PC-9 (cell line): ENCODE measurements at regions not wholly inside any gene's neighbourhood (a gene's known extent, or its start where the extent isn't known, plus 50 kb on each side); places are given as distances from the start of the nearest gene placed in this dataset.
"Not testable (repeated sequence)": the region's sequence is repeated elsewhere in the genome, so short reads cannot be mapped to it uniquely, and the experiment has no call there.

Experiments
- BruUV-seq: library from RNA; stranded (reverse); fragments of 400-500 nt; replicated peaks from 2 replicates; lab custom pipeline; 2021; lab: Mats Ljungman, UMichigan
- CTCF ChIA-PET: fragments of 300-600 bp; sonication (Branson Sonifier 250); formaldehyde crosslinking; loops from one replicate; lab custom pipeline; 2022; ENCODE audit warnings: antibody characterized with exemption; lab: Charles Lee
- POLR2A ChIA-PET: fragments of 300-600 bp; sonication (Branson Sonifier 250); formaldehyde crosslinking; loops from one replicate; lab custom pipeline; 2022; ENCODE audit warnings: antibody characterized with exemption; ENCODE audit not compliant: unreplicated experiment; lab: Charles Lee
- DNase-seq, 2 experiments: peaks; one replicate each; pipeline versions ENCODE4 v3.0.0 to v3.0.0-alpha.2; 2015 to 2022; ENCODE audit warnings: mixed read lengths in 1 of 2
- H2AFZ ChIP-seq: fragments of 200-600 bp; sonication (generic); 2 replicates; pipeline ENCODE4 v1.8.1; 2017; ENCODE audit warnings: antibody characterized with exemption
- H3F3A ChIP-seq: fragments of 200-600 bp; sonication (generic); 2 replicates; pipeline ENCODE4 v1.8.1; 2017; ENCODE audit warnings: antibody characterized with exemption, mild to moderate bottlenecking, low read depth; ENCODE audit not compliant: insufficient read depth
- H3K27ac ChIP-seq: fragments of 200-600 bp; sonication (generic); 2 replicates; pipeline ENCODE4 v1.6.1; 2016; ENCODE audit warnings: mixed run types
- H3K27me3 ChIP-seq: fragments of 200-600 bp; sonication (generic); 2 replicates; pipeline ENCODE4 v1.6.1; 2016; ENCODE audit warnings: low read depth, mixed run types; ENCODE audit not compliant: insufficient read depth
- H3K36me3 ChIP-seq: fragments of 200-600 bp; sonication (generic); 2 replicates; pipeline ENCODE4 v1.6.1; 2016; ENCODE audit warnings: low read depth, mixed run types
- H3K4me1 ChIP-seq: fragments of 200-600 bp; sonication (generic); replicated peaks from 2 replicates; pipeline ENCODE4 v1.6.1; 2016; ENCODE audit warnings: mixed run types; ENCODE audit not compliant: insufficient read depth
- H3K4me2 ChIP-seq: fragments of 200-600 bp; sonication (generic); 2 replicates; pipeline ENCODE4 v1.6.1; 2017; ENCODE audit warnings: mixed run types
- H3K4me3 ChIP-seq: fragments of 200-600 bp; sonication (generic); 2 replicates; pipeline ENCODE4 v1.6.1; 2016; ENCODE audit warnings: mixed run types
- H3K79me2 ChIP-seq: fragments of 200-600 bp; sonication (generic); 2 replicates; pipeline ENCODE4 v1.6.1; 2017; ENCODE audit warnings: low read depth, mixed run types
- H3K9me2 ChIP-seq: fragments of 200-600 bp; sonication (generic); 2 replicates; pipeline ENCODE4 v1.8.1; 2017; ENCODE audit warnings: mild to moderate bottlenecking; ENCODE audit not compliant: insufficient read depth
- H3K9me3 ChIP-seq: fragments of 200-600 bp; sonication (generic); 2 replicates; pipeline ENCODE4 v1.8.1; 2016; ENCODE audit warnings: low read depth; ENCODE audit not compliant: insufficient read depth
- H4K20me1 ChIP-seq: fragments of 200-600 bp; sonication (generic); 2 replicates; pipeline ENCODE4 v1.8.1; 2017; ENCODE audit not compliant: insufficient read depth
- EZH2 ChIP-seq: fragments of 200-600 bp; sonication (generic); IDR thresholded peaks from 2 replicates; pipeline ENCODE4 v1.8.0; 2017; ENCODE audit warnings: antibody characterized with exemption, low read depth
- intact Hi-C: fragments of 100-400 bp; cut with micrococcal nuclease; formaldehyde crosslinking; loops from one replicate; pipeline ENCODE4 v1.10.0; 2022; ENCODE audit not compliant: unreplicated experiment
- TF ChIP-seq, protein P1 (sequence below): fragments of 200-600 bp; sonication (generic); conservative IDR thresholded peaks from 2 replicates; pipeline ENCODE4 v1.6.1; 2017; ENCODE audit warnings: mixed run types, antibody characterized with exemption, mild to moderate bottlenecking, moderate library complexity

DNA sequence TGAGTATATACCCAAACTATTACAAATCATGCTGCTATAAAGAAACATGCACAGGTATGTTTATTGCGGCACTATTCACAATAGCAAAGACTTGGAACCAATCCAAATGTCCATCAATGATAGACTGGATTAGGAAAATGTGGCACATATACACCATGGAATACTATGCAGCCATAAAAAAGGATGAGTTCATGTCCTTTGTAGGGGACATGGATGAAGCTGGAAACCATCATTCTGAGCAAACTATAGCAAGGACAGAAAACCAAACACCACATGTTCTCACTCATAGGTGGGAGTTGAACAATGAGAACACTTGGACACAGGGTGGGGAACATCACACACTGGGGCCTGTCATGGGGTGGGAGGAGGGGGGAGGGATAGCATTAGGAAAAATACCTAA, 672.7 kb upstream of the CTNND2 start:
- POLR2A ChIA-PET, H3K9me3 ChIP-seq, H3K36me3 ChIP-seq, H2AFZ ChIP-seq, H3K27ac ChIP-seq, H3K4me1 ChIP-seq, BruUV-seq, H3K27me3 ChIP-seq, H3K4me2 ChIP-seq, H3F3A ChIP-seq, DNase-seq, CTCF ChIA-PET, intact Hi-C loops, H3K4me3 ChIP-seq, H4K20me1 ChIP-seq, H3K9me2 ChIP-seq: not testable (repeated sequence)
- peaks cover 15% of the 10 kb centered on the region for H3K79me2 ChIP-seq

DNA sequence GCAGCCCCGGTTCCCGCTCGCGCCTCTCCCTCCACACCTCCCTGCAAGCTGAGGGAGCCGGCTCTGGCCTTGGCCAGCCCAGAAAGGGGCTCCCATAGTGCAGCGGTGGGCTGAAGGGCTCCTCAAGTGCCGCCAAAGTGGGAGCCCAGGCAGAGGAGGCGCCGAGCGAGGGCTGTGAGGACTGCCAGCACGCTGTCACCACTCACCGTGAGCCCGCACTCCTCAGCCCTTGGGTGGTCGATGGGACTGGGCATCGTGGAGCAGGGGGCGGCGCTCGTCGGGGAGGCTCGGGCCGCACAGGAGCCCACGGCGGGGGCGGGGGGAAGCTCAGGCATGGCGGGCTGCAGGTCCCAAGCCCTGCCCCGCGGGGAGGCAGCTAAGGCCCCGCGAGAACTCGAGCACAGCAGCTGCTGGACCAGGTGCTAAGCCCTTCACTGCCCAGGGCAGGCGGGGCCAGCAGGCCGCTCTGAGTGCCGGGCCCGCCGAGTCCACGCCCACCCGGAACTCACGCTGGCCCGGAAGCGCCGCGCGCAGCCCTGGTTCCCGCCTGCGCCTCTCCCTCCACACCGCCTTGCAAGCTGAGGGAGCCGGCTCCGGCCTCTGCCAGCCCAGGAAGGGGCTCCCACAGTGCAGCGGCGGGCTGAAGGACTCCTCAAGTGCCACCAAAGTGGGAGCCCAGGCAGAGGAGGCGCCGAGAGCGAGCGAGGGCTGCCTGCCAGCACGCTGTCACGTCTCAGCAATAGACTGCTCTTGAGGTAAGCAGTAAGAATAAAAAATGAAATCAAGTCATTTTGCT, 670.2 kb upstream of the CTNND2 start:
- peak; percentile 67 to 75 for DNase-seq

DNA sequence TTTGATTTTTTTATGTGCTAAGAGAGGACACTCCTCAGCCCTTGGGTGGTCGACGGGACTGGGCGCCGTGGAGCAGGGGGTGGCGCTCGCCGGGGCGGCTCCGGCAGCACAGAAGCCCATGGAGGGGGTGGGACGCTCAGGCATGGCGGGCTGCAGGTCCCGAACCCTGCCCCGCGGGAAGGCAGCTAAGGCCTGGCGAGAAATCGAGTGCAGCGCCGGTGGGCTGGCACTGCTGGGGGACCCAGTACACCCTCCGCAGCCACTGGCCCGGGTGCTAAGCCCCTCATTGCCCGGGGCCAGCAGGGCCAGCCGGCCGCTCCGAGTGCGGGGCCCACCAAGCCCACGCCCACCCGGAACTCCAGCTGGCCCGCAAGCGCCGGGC, 669.7 kb upstream of the CTNND2 start:
- H3K27me3 ChIP-seq, DNase-seq, H3F3A ChIP-seq, H3K9me3 ChIP-seq, H3K9me2 ChIP-seq, POLR2A ChIA-PET, BruUV-seq, CTCF ChIA-PET, H4K20me1 ChIP-seq, H3K4me1 ChIP-seq, H3K36me3 ChIP-seq, intact Hi-C loops, H3K27ac ChIP-seq: not testable (repeated sequence)
- Histone ChIP-seq H3K79me2 (peaks cover 15% of the 10 kb centered on the region), H3K4me2 (peak overlapping the region; percentile 72), H2AFZ (peak overlapping the region; percentile 83; the same call in 1 of the 2 replicates), H3K4me3 (peak overlapping the region; percentile 66; the same call in 1 of the 2 replicates)

More for the DNA sequence above, 670.2 kb upstream of the CTNND2 start:
- H3K4me1 ChIP-seq, CTCF ChIA-PET, intact Hi-C loops, H3K36me3 ChIP-seq, H3F3A ChIP-seq, H3K27me3 ChIP-seq, H3K27ac ChIP-seq, H4K20me1 ChIP-seq, H3K9me2 ChIP-seq, BruUV-seq, H3K9me3 ChIP-seq: not testable (repeated sequence)
- peak overlapping the region; percentile 66 for H3K4me3 ChIP-seq
- peaks cover 15% of the 10 kb centered on the region for H3K79me2 ChIP-seq
- H3K4me2 ChIP-seq, result peak overlapping the region; percentile 72
- peak overlapping the region; percentile 83 for H2AFZ ChIP-seq
- POLR2A ChIA-PET, result interaction anchor here (0.6 kb wide), 1 partner anchor 471 kb away, joined by 3 read pairs; no protein-coding TSS in a partner anchor

DNA sequence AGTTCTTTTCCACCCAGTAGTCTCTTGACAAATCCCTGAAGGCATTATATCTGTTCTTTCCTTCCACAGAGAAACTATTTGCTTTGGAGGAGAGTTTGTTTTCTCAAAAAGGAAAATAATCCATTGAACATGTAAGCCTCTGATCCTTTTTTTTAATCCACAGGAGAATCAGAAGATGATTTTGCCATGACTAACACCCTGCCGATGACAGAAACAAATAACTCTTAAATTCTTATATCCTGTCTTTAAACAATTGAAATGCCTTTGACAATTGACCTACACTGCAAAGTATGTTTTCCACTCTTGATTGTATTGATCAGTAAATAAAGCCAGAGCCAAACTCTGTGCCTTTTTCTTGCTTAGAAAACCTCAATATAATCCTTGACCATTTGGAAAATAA, 666.4 kb upstream of the CTNND2 start:
- 0 out of 2 replicates have a peak, but pooled peaks cover 5% of the 10 kb centered on the region for H3K4me1 ChIP-seq
- no peaks in the 10 kb centered on the region for H3K9me3 ChIP-seq
- H4K20me1 ChIP-seq, result no peaks in the 10 kb centered on the region
- no TSS peak for BruUV-seq
- POLR2A ChIA-PET, result no interaction called here
- TF ChIP-seq, protein P1, sequence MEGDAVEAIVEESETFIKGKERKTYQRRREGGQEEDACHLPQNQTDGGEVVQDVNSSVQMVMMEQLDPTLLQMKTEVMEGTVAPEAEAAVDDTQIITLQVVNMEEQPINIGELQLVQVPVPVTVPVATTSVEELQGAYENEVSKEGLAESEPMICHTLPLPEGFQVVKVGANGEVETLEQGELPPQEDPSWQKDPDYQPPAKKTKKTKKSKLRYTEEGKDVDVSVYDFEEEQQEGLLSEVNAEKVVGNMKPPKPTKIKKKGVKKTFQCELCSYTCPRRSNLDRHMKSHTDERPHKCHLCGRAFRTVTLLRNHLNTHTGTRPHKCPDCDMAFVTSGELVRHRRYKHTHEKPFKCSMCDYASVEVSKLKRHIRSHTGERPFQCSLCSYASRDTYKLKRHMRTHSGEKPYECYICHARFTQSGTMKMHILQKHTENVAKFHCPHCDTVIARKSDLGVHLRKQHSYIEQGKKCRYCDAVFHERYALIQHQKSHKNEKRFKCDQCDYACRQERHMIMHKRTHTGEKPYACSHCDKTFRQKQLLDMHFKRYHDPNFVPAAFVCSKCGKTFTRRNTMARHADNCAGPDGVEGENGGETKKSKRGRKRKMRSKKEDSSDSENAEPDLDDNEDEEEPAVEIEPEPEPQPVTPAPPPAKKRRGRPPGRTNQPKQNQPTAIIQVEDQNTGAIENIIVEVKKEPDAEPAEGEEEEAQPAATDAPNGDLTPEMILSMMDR, result no peak
- TF ChIP-seq EZH2, result no peak
- H3K27me3 ChIP-seq, result no peaks in the 10 kb centered on the region
- H3K79me2 ChIP-seq, result peaks cover 15% of the 10 kb centered on the region
- H3K27ac ChIP-seq, result no peak overlapping the region
- H3K36me3 ChIP-seq, result no peaks in the 10 kb centered on the region
- H3F3A ChIP-seq, result no peaks in the 10 kb centered on the region; the same call in 1 of the 2 replicates
- no peak overlapping the region for H3K4me2 ChIP-seq
- H3K9me2 ChIP-seq, result 0 out of 2 replicates have a peak, but pooled peaks cover 3% of the 10 kb centered on the region
- intact Hi-C loops, result no loop called here
- H2AFZ ChIP-seq, result no peak overlapping the region
- DNase-seq, result no peak
- CTCF ChIA-PET, result no interaction called here
- H3K4me3 ChIP-seq, result no peak overlapping the region
